Nephron (organoid): ENCODE measurements at regions not wholly inside any gene's neighbourhood (a gene's known extent, or its start where the extent isn't known, plus 50 kb on each side); places are given as distances from the start of the nearest gene placed in this dataset.
"Not testable (repeated sequence)": the region's sequence is repeated elsewhere in the genome, so short reads cannot be mapped to it uniquely, and the experiment has no call there.

Source experiments
- H3K27ac Mint-ChIP-seq, 3 experiments: 2 replicates each; pipeline ENCODE4 v1.8.0; 2020; ENCODE audit warnings: mixed read lengths in 3 of 3, mild to moderate bottlenecking in 2 of 3, moderate library complexity in 1 of 3
- H3K27me3 Mint-ChIP-seq: 2 replicates; pipeline ENCODE4 v1.8.0; 2021; ENCODE audit warnings: low read depth, mild to moderate bottlenecking, moderate library complexity, mixed read lengths
- H3K36me3 Mint-ChIP-seq: 2 replicates; pipeline ENCODE4 v1.8.0; 2020; ENCODE audit warnings: low read depth, mixed read lengths
- H3K4me1 Mint-ChIP-seq: 2 replicates; pipeline ENCODE4 v1.8.0; 2020; ENCODE audit warnings: mixed read lengths
- H3K4me3 Mint-ChIP-seq, 3 experiments: 2 replicates each; pipeline ENCODE4 v1.8.0; 2020; ENCODE audit warnings: mild to moderate bottlenecking in 3 of 3, mixed read lengths in 3 of 3, moderate library complexity in 2 of 3
- H3K9me3 Mint-ChIP-seq: 2 replicates; pipeline ENCODE4 v1.8.0; 2020; ENCODE audit warnings: mixed read lengths
- TF ChIP-seq, protein P1 (sequence below), 3 experiments: fragments of 200-600 bp; sonication (generic); IDR thresholded peaks; one replicate each; pipeline ENCODE4 v1.5.0; 2021; ENCODE audit warnings: antibody characterized with exemption in 3 of 3; ENCODE audit not compliant: unreplicated experiment in 3 of 3

DNA sequence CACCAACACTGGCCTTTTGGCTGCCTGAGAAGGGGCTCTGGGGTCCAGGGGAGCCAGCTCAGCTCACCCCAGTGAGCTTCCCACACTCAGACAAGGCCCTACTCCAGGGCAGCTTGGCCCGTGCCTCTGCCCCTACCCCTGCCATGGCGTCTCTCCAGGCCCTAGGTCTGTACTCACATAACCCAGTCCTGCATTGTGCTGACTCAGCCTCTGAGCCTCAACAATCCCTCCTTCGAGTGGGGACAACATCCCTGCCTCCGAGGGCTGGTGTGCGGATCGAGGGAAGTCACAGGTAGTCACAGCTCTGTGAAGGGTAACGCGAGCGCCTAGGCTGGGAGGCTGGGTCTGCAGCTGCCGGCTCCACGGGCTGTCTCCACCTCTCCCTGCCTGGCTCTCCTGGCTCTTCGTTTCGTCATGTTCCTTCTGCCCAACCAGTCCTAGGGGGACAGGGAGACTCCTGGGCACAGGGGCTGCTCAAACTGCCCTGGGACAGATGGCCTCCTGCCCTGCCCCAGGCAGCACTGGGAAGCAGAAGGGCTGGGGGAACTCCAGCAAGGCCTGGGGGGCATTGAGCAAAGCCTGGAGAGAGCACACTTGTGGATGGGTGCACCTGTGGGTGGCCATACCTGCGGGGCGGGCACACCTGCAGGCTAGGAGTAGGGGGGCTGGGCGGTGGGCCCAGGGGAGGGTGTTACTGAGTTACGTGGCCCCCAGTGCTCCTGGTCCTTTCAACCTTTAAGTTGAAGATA is 74.6 kb downstream of the RRM2 start:
- TF ChIP-seq, protein P1, sequence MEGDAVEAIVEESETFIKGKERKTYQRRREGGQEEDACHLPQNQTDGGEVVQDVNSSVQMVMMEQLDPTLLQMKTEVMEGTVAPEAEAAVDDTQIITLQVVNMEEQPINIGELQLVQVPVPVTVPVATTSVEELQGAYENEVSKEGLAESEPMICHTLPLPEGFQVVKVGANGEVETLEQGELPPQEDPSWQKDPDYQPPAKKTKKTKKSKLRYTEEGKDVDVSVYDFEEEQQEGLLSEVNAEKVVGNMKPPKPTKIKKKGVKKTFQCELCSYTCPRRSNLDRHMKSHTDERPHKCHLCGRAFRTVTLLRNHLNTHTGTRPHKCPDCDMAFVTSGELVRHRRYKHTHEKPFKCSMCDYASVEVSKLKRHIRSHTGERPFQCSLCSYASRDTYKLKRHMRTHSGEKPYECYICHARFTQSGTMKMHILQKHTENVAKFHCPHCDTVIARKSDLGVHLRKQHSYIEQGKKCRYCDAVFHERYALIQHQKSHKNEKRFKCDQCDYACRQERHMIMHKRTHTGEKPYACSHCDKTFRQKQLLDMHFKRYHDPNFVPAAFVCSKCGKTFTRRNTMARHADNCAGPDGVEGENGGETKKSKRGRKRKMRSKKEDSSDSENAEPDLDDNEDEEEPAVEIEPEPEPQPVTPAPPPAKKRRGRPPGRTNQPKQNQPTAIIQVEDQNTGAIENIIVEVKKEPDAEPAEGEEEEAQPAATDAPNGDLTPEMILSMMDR (IDR thresholded peaks at IDR 0.05; ENCODE audit: unreplicated experiment in 3 of 3) = no peak

DNA sequence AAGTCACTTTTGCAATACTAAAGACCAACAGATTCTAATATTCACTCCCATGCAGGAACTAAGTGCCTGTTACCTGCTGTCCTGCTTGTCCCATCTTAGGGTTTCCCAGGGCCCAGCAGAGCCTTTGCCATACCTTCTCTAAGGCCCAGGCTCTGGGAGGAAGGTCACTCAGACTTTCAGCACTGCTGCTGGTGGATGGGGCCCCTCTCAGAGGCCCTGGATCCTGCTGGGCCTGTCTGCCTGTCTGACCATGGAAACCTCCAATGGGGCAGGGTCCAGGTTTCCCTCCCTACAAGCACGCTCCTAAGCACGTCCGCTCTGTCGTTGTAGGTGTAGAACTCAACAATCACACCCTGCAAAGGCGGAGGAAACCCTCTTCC is 75.1 kb downstream of the RRM2 start:
- peaks cover 15% of the 10 kb centered on the region for H3K27me3 Mint-ChIP-seq
- no peak overlapping the region for H3K4me3 Mint-ChIP-seq
- TF ChIP-seq, protein P1 (IDR thresholded peaks at IDR 0.05; ENCODE audit: unreplicated experiment in 3 of 3) = no peak
- H3K27ac Mint-ChIP-seq = no peak overlapping the region
- H3K36me3 Mint-ChIP-seq = peaks cover 7% of the 10 kb centered on the region
- H3K4me1 Mint-ChIP-seq = peaks cover 14% of the 10 kb centered on the region
- peaks cover 7% of the 10 kb centered on the region for H3K9me3 Mint-ChIP-seq

More for the DNA sequence above, 74.6 kb downstream of the RRM2 start:
- peaks cover 7% of the 10 kb centered on the region for H3K36me3 Mint-ChIP-seq
- no peak overlapping the region for H3K4me3 Mint-ChIP-seq
- no peak overlapping the region for H3K27ac Mint-ChIP-seq
- H3K9me3 Mint-ChIP-seq = peaks cover 7% of the 10 kb centered on the region
- H3K4me1 Mint-ChIP-seq = peaks cover 9% of the 10 kb centered on the region
- H3K27me3 Mint-ChIP-seq = peaks cover 11% of the 10 kb centered on the region

DNA sequence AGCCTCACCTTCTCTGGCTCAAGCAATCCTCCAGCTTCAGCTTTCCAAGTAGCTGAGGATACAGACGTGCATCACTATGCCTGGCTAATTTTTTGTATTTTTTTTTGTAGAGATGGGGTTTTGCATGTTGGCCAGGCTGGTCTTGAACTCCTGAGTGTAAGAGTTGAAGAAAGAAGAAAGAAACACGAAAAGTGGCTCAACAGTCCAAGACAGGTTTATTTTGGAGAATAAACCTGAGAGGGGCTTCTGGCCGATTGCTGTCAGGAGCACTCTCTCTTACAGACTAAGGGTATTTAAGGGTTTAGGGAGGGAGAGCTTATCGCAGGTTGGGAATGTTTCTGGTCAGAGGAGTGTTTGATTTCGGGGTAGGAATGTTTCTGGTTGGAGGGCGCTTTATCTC is 75.9 kb downstream of the RRM2 start:
- H3K27ac Mint-ChIP-seq, H3K9me3 Mint-ChIP-seq, H3K36me3 Mint-ChIP-seq, H3K4me3 Mint-ChIP-seq: not testable (repeated sequence)
- Mint-ChIP-seq H3K4me1 (peaks cover 18% of the 10 kb centered on the region), H3K27me3 (peaks cover 21% of the 10 kb centered on the region)

DNA sequence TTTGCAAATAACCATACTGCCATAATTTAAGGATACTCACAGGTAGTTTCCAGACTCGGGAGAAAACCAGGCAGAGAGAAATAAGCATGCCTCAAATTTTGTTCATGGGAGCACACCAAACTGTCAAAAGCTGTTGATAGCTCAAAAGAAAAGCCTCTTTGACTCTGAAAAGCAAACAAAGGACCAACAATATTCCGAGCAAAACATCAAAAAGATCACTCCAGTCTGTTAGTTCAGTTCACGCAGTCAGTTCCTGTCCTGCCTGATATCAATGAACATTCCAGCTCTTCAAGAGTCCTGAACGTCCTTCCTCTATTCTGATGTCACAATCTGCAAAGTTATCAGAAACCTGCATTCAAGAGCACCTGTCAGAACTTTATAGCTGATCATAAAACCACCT is 78.7 kb downstream of the RRM2 start:
- Mint-ChIP-seq H3K27ac (no peak overlapping the region), H3K4me3 (no peak overlapping the region), H3K9me3 (peaks cover 7% of the 10 kb centered on the region), H3K4me1 (peaks cover 11% of the 10 kb centered on the region), H3K27me3 (peaks cover 23% of the 10 kb centered on the region), H3K36me3 (peaks cover 7% of the 10 kb centered on the region)
- TF ChIP-seq, protein P1 (IDR thresholded peaks at IDR 0.05; ENCODE audit: unreplicated experiment in 3 of 3) = no peak

DNA sequence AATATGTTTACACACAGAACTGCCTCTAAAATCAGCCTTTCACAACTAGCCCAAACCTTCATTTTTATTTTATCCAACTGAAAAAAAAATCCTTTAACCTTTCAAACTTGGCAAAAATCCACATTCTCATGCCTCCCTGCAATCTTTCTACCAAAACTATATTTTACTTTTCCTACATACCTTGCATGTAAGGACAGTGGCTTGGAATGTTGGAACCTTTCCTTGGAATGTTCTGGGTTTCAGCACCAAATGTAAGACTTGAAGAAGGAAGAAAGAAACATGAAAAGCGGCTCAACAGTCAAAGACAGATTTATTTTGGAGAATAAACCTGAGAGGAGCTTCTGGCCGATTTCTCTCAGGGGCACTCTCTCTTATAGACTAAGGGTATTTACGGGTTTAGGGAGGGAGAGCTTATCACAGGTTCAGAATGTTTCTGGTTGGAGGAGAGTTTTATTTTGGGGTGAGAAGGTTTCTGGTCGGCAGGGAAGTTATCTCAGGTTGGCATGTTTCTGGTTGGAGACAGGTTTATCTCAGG is 79.7 kb downstream of the RRM2 start:
- peaks cover 7% of the 10 kb centered on the region for H3K36me3 Mint-ChIP-seq
- H3K4me1 Mint-ChIP-seq = peaks cover 11% of the 10 kb centered on the region
- TF ChIP-seq, protein P1 (IDR thresholded peaks at IDR 0.05; ENCODE audit: unreplicated experiment in 3 of 3) = no peak
- H3K9me3 Mint-ChIP-seq = peaks cover 7% of the 10 kb centered on the region
- H3K27ac Mint-ChIP-seq = no peak overlapping the region
- no peak overlapping the region for H3K4me3 Mint-ChIP-seq
- H3K27me3 Mint-ChIP-seq = peaks cover 21% of the 10 kb centered on the region

DNA sequence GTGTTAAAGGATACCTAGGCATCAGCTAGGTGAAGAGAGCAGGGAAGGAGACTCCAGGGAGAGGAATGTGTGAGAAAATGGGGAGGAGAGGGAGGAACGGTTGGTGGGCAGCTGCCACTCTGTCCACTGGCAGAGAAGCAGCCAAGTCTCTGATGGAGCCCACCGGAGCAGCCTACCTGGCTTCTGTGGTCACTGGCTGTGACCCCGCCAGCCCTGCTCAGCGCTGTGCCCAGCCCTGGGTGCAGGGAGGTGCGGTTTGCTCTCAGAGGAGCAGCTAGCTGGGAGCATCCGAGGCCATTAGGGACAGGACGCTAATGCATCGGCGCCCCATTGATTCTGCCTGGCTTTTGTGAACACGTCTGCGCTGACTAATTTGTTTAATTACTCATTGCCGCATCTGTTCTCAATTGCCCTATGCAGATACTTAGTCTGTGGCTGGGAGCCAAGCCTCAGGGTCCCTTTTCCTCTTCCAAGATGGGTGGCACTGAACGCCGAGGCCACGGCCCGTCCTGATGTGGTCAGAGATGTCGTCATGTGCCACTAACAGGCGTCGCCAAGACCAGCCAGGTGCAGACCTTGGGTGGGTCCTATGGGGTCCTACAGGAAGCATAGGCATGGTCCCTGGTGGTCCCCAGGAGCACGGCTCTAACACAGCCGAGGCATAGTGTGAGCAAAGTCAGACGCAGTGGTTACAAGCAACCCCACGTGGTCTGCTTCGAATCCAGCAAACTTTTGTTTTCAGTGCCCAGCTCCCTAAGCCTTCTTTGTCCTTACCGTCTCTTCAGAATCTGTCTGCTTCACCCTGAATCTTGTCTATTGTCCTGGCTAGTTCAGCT is 82.0 kb downstream of the RRM2 start:
- Mint-ChIP-seq H3K4me1 (peaks cover 20% of the 10 kb centered on the region), H3K27ac (no peak overlapping the region), H3K36me3 (no peaks in the 10 kb centered on the region), H3K9me3 (no peaks in the 10 kb centered on the region), H3K4me3 (no peak overlapping the region), H3K27me3 (peaks cover 16% of the 10 kb centered on the region)
- TF ChIP-seq, protein P1 (IDR thresholded peaks at IDR 0.05; ENCODE audit: unreplicated experiment in 3 of 3) = no peak
